ENCODE measurements at regions not wholly inside any gene's neighbourhood (a gene's known extent, or its start where the extent isn't known, plus 50 kb on each side); places are given as distances from the start of the nearest gene placed in this dataset.
A peak's percentile ranks its signal among the peaks of the same experiment; 100 is the strongest.

- Histone ChIP-seq H3K36me3 (no peaks in the 10 kb centered on the region), H3K9me3 (no peaks in the 10 kb centered on the region), H3K4me3 (no peak overlapping the region), H3K27me3 (no peaks in the 10 kb centered on the region), H3K27ac (no peak overlapping the region), H3K4me1 (peaks cover 4% of the 10 kb centered on the region)
- TF ChIP-seq EP300 (IDR thresholded peaks at IDR 0.05), result peak; percentile 42
- no peak for TF ChIP-seq POLR2AphosphoS5 (IDR thresholded peaks at IDR 0.05)
- peak in 1 of 2 donors; percentile 39 for DNase-seq (ENCODE audit: low spot score in 2 of 2)
- 59% methylated on average over 10 of the region's 11 CpGs for WGBS
These were observed 63.8 kb downstream of the RTP5 start for GRCh38 chr2:241933179-241933911.

GRCh38 chr2:241935314-241935713 lies 65.8 kb downstream of the RTP5 start:
- H3K4me1 ChIP-seq, result peaks cover 4% of the 10 kb centered on the region
- no peak for TF ChIP-seq POLR2A (IDR thresholded peaks at IDR 0.05)
- TF ChIP-seq CTCF (IDR thresholded peaks at IDR 0.05), result no peak
- 50% methylated on average over 1 of the region's 1 CpG for WGBS

DNA sequence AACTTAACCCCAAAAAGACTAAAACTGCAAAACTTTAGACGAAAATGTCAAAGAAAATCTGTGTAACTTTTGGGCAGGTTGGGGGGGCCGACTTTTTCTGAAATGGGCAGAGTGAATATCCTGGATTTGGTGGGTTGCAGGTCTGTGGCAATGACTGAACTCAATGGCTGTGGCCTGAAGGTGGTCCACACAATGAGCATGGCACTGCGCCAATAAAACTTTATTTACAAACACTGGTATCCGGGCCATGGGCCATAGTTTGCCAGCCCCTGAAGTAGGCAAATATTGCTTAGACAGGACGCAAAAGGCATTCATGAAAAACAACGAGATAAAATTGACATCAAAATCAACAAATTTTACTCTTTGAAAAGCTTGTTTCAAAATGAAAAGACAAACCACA lies 66.2 kb downstream of the RTP5 start:
- no peaks in the 10 kb centered on the region for H3K36me3 ChIP-seq
- TF ChIP-seq POLR2AphosphoS5 (IDR thresholded peaks at IDR 0.05), result no peak
- no peak for TF ChIP-seq CTCF (IDR thresholded peaks at IDR 0.05)
- TF ChIP-seq POLR2A (IDR thresholded peaks at IDR 0.05), result no peak
- no peak for TF ChIP-seq EP300 (IDR thresholded peaks at IDR 0.05)
- WGBS, result 94% methylated on average over 6 of the region's 6 CpGs
- no peak overlapping the region for H3K27ac ChIP-seq
- no peaks in the 10 kb centered on the region for H3K9me3 ChIP-seq
- peaks cover 4% of the 10 kb centered on the region for H3K4me1 ChIP-seq
- H3K27me3 ChIP-seq, result no peaks in the 10 kb centered on the region
- no peak overlapping the region for H3K4me3 ChIP-seq
- no peak for DNase-seq (ENCODE audit: low spot score in 2 of 2)

More at GRCh38 chr2:241935314-241935713, 65.8 kb downstream of the RTP5 start:
- no peak for DNase-seq (ENCODE audit: low spot score in 2 of 2)
- no peak overlapping the region for H3K4me3 ChIP-seq
- no peaks in the 10 kb centered on the region for H3K9me3 ChIP-seq
- no peaks in the 10 kb centered on the region for H3K36me3 ChIP-seq
- H3K27ac ChIP-seq, result no peak overlapping the region
- no peaks in the 10 kb centered on the region for H3K27me3 ChIP-seq

DNA sequence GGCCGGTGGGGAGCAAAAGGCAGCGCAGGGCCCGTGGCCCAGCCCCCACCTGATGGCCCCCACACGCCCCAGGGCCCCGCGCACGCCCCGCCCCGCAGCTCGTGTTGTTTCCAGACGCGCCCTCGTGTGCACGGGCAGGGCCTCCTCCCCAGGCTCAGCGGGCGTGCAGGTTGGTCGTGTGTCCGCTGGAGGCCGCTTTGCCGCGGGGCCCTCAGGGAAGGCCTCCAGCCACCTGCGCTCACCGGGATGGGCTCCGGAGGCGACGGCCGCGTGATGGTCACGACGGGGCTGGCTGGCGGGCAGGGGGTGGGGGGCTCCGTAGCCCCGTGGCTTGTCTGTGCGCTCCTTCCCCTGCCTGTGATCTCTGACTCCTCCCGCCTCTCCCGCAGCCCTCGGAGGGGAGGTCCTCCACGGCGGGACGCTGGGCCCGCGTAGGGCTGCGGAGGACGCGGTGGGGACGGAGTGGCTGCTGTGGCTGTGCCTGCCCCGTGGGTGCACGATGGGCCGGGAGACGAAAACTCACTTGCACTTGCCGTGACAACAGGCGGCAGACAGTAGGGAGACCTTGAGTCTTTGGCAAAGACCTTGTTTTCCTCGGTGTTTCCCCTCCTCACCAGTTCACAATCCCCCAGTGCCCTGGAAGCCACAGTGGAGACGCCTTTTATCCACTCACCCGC lies 67.1 kb downstream of the RTP5 start:
- Histone ChIP-seq H3K36me3 (no peaks in the 10 kb centered on the region), H3K9me3 (no peaks in the 10 kb centered on the region), H3K4me3 (no peak overlapping the region), H3K27ac (no peak overlapping the region), H3K27me3 (no peaks in the 10 kb centered on the region), H3K4me1 (peaks cover 5% of the 10 kb centered on the region)
- WGBS, result 70% methylated on average over 7 of the region's 55 CpGs
- DNase-seq (ENCODE audit: low spot score in 2 of 2), result no peak
- TF ChIP-seq POLR2A (IDR thresholded peaks at IDR 0.05) (no peak), CTCF (IDR thresholded peaks at IDR 0.05) (no peak), EP300 (IDR thresholded peaks at IDR 0.05) (no peak), POLR2AphosphoS5 (IDR thresholded peaks at IDR 0.05) (no peak)

- Histone ChIP-seq H3K36me3 (no peaks in the 10 kb centered on the region), H3K27ac (no peak overlapping the region), H3K27me3 (no peaks in the 10 kb centered on the region), H3K9me3 (no peaks in the 10 kb centered on the region), H3K4me3 (no peak overlapping the region), H3K4me1 (peaks cover 10% of the 10 kb centered on the region)
- 88% methylated on average over 15 of the region's 15 CpGs for WGBS
- no peak for DNase-seq (ENCODE audit: low spot score in 2 of 2)
- TF ChIP-seq POLR2AphosphoS5 (IDR thresholded peaks at IDR 0.05) (no peak), POLR2A (IDR thresholded peaks at IDR 0.05) (no peak), EP300 (IDR thresholded peaks at IDR 0.05) (no peak), CTCF (IDR thresholded peaks at IDR 0.05) (no peak)
These were observed 67.8 kb downstream of the RTP5 start for GRCh38 chr2:241937297-241937696.

All from suprapubic skin (tissue), 4 donors.